Endothelial cell of umbilical vein (primary cell): ENCODE measurements at regions not wholly inside any gene's neighbourhood (a gene's known extent, or its start where the extent isn't known, plus 50 kb on each side); places are given as distances from the start of the nearest gene placed in this dataset.

Source experiments
- BruUV-seq: library from RNA; stranded (reverse); fragments of 400-500 nt; replicated peaks from 2 replicates; lab custom pipeline; 2021; lab: Mats Ljungman, UMichigan
- CTCF ChIA-PET: fragments of 300-600, 350-600 bp; sonication (Branson Sonifier 250); formaldehyde crosslinking; loops from one replicate; lab custom pipeline; 2021; ENCODE audit warnings: antibody characterized with exemption, inconsistent platforms; lab: Charles Lee
- POLR2A ChIA-PET: fragments of 300-600, 350-600 bp; sonication (Branson Sonifier 250); formaldehyde crosslinking; loops from one replicate; lab custom pipeline; 2021; ENCODE audit warnings: antibody characterized with exemption, inconsistent platforms; lab: Charles Lee
- DNase-seq: peaks from one replicate; pipeline ENCODE4 v3.0.0-alpha.2; 2011; ENCODE audit warnings: low read depth, low spot score
- FAIRE-seq: peaks from 2 replicates; lab custom pipeline; 2011; peaks lifted over from hg19 to GRCh38; lab: Jason Lieb, UNC
- H2AFZ ChIP-seq: 2 replicates; pipeline ENCODE4 v1.6.0; 2012; ENCODE audit warnings: low read depth, low read length, control low read depth, inconsistent platforms
- H3K27ac ChIP-seq: 2 replicates; pipeline ENCODE4 v1.5.1; 2011; ENCODE audit warnings: low read depth, mild to moderate bottlenecking, control low read depth, low read length, moderate library complexity; ENCODE audit not compliant: insufficient read depth
- H3K27me3 ChIP-seq, 2 experiments: 2 replicates each; pipeline versions ENCODE4 v1.6.0 to v1.6.1; 2011; ENCODE audit warnings: low read length in 2 of 2, mixed read lengths in 1 of 2; ENCODE audit not compliant: control insufficient read depth in 2 of 2, insufficient read depth in 2 of 2
- H3K36me3 ChIP-seq, 2 experiments: 2 replicates in 1 of 2; 3 replicates in 1 of 2; pipeline ENCODE4 v1.5.1; 2011; ENCODE audit warnings: low read length in 2 of 2, mild to moderate bottlenecking in 1 of 2, moderate library complexity in 1 of 2; ENCODE audit not compliant: control insufficient read depth in 2 of 2, insufficient read depth in 2 of 2; ENCODE audit errors: extremely low read depth in 1 of 2
- H3K4me1 ChIP-seq: 3 replicates; pipeline ENCODE4 v1.5.1; 2011; ENCODE audit warnings: mild to moderate bottlenecking, low read length; ENCODE audit not compliant: control insufficient read depth, insufficient read depth; ENCODE audit errors: extremely low read depth
- H3K4me2 ChIP-seq: 2 replicates; pipeline ENCODE4 v1.6.1; 2011; ENCODE audit warnings: low read length, control low read depth, mixed read lengths; ENCODE audit not compliant: insufficient read depth
- H3K4me3 ChIP-seq, 3 experiments: fragments of 200-600 bp in 1 of 3; sonication (generic), shearing (Covaris generic) in 1 of 3; replicated peaks in 1 of 3; 2 replicates each; pipeline ENCODE4 v1.5.1; 2011 to 2016; ENCODE audit warnings: control low read depth in 3 of 3, low read length in 3 of 3, mild to moderate bottlenecking in 2 of 3, inconsistent platforms in 1 of 3, low read depth in 1 of 3, moderate library complexity in 1 of 3; ENCODE audit not compliant: insufficient read depth in 1 of 3
- H3K79me2 ChIP-seq: 2 replicates; pipeline ENCODE4 v1.6.0; 2012; ENCODE audit warnings: low read length, inconsistent platforms; ENCODE audit not compliant: control insufficient read depth, insufficient read depth
- H3K9ac ChIP-seq: replicated peaks from 2 replicates; pipeline ENCODE3; 2011; ENCODE audit warnings: low read length, control low read depth; ENCODE audit not compliant: insufficient read depth; ENCODE audit errors: extremely low read depth
- H3K9me1 ChIP-seq: replicated peaks from 3 replicates; pipeline ENCODE4 v1.6.0; 2011; ENCODE audit warnings: mild to moderate bottlenecking, low read length; ENCODE audit not compliant: control insufficient read depth, insufficient read depth; ENCODE audit errors: extremely low read depth
- H3K9me3 ChIP-seq: replicated peaks from 2 replicates; pipeline ENCODE4 v1.5.1; 2012; ENCODE audit warnings: low read length, inconsistent platforms; ENCODE audit not compliant: control insufficient read depth, insufficient read depth
- H4K20me1 ChIP-seq: replicated peaks from 2 replicates; pipeline ENCODE3; 2011; ENCODE audit warnings: mild to moderate bottlenecking, low read length; ENCODE audit not compliant: control insufficient read depth, insufficient read depth; ENCODE audit errors: extremely low read depth
- EZH2 ChIP-seq: IDR thresholded peaks from 2 replicates; pipeline ENCODE4 v1.6.1; 2012; ENCODE audit warnings: borderline replicate concordance, low read depth, mild to moderate bottlenecking, moderate library complexity, low read length, inconsistent platforms; ENCODE audit not compliant: severe bottlenecking
- FOS ChIP-seq: IDR thresholded peaks from 2 replicates; pipeline ENCODE4 v1.6.1; 2011; ENCODE audit warnings: mild to moderate bottlenecking, low read length, moderate library complexity, borderline replicate concordance; ENCODE audit not compliant: insufficient read depth
- GATA2 ChIP-seq: IDR thresholded peaks from 2 replicates; pipeline ENCODE4 v1.7.0; 2011; ENCODE audit warnings: low read depth, mild to moderate bottlenecking, moderate library complexity, mixed read lengths, low read length; ENCODE audit not compliant: insufficient read length, insufficient read depth
- JUN ChIP-seq: IDR thresholded peaks from 2 replicates; pipeline ENCODE4 v1.6.1; 2011; ENCODE audit warnings: borderline replicate concordance, low read depth; ENCODE audit not compliant: insufficient read length, insufficient read depth
- MAX ChIP-seq: IDR thresholded peaks from 2 replicates; pipeline ENCODE4 v1.6.1; 2011; ENCODE audit not compliant: insufficient read depth, insufficient read length
- MYC ChIP-seq: IDR thresholded peaks from one replicate; pipeline ENCODE4 v1.6.1; 2011; ENCODE audit warnings: mild to moderate bottlenecking, low read depth, low read length
- POLR2A ChIP-seq: IDR thresholded peaks from 2 replicates; pipeline ENCODE4 v1.6.1; 2012; ENCODE audit warnings: low read depth, mild to moderate bottlenecking, control low read depth, low read length
- POLR2AphosphoS5 ChIP-seq: IDR thresholded peaks from 2 replicates; pipeline ENCODE4 v1.6.1; 2012; ENCODE audit warnings: low read depth, mild to moderate bottlenecking, control low read depth, low read length, moderate library complexity; ENCODE audit not compliant: insufficient read depth
- dilution Hi-C: fragments of 300-500 bp; cut with MboI; formaldehyde crosslinking; loops from one replicate; pipeline ENCODE4 v1.15.0; 2019; ENCODE audit warnings: low sequenced_read_pairs; ENCODE audit not compliant: extremely low pct_ligation_motif_present
- intact Hi-C: fragments of 100-400 bp; cut with micrococcal nuclease; formaldehyde crosslinking; loops from one replicate; pipeline ENCODE4 v1.10.0; 2022
- TF ChIP-seq, protein P1 (sequence below), 2 donors: IDR thresholded peaks; 1 replicate in 1 of 2; 2 replicates in 1 of 2; pipeline ENCODE4 v1.5.1; 2011; ENCODE audit warnings: low read length in 2 of 2, mild to moderate bottlenecking in 2 of 2, moderate library complexity in 2 of 2, control low read depth in 1 of 2, inconsistent platforms in 1 of 2, low read depth in 1 of 2; ENCODE audit not compliant: insufficient read depth in 1 of 2; ENCODE audit errors: extremely low read depth in 1 of 2

DNA sequence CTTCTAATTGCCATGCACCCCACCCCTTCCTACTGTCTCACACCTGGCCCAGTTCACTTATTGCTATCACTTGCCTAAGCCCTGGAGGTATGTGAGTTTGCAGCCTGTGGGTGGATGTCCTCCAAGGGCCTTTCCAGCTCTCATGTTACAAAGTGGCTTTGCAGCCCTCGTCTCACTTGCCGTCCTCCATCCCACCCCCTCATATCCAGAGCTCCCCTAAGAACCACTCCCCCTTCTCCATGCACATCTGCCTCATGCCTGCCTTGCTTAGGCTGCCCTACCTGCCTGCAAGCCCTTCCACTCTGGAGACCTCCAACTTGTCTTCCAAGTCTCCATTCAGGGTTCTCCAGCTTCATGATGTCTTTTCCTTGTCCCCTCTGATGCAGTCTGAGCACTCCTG lies 119.4 kb upstream of the NLRP1 start:
- Histone ChIP-seq H3K4me3 (no peak overlapping the region), H3K9ac (no peak overlapping the region), H3K36me3 (no peaks in the 10 kb centered on the region), H3K4me2 (no peak overlapping the region), H3K27ac (no peak overlapping the region), H3K4me1 (no peaks in the 10 kb centered on the region), H3K9me3 (no peaks in the 10 kb centered on the region), H4K20me1 (no peaks in the 10 kb centered on the region), H3K9me1 (no peaks in the 10 kb centered on the region), H3K27me3 (peaks cover 1 to 2% of the 10 kb centered on the region in 2 experiments), H2AFZ (no peak overlapping the region), H3K79me2 (no peaks in the 10 kb centered on the region)
- BruUV-seq = no TSS peak
- POLR2A ChIA-PET = no interaction called here
- DNase-seq = no peak
- CTCF ChIA-PET = interaction anchor here (1.0 to 6.5 kb wide), 7 partner anchors 8 to 717 kb away, joined by 3 to 132 read pairs (median 4); no protein-coding TSS in a partner anchor
- no peak for TF ChIP-seq EZH2
- TF ChIP-seq JUN = no peak
- TF ChIP-seq POLR2AphosphoS5 = no peak
- TF ChIP-seq, protein P1, sequence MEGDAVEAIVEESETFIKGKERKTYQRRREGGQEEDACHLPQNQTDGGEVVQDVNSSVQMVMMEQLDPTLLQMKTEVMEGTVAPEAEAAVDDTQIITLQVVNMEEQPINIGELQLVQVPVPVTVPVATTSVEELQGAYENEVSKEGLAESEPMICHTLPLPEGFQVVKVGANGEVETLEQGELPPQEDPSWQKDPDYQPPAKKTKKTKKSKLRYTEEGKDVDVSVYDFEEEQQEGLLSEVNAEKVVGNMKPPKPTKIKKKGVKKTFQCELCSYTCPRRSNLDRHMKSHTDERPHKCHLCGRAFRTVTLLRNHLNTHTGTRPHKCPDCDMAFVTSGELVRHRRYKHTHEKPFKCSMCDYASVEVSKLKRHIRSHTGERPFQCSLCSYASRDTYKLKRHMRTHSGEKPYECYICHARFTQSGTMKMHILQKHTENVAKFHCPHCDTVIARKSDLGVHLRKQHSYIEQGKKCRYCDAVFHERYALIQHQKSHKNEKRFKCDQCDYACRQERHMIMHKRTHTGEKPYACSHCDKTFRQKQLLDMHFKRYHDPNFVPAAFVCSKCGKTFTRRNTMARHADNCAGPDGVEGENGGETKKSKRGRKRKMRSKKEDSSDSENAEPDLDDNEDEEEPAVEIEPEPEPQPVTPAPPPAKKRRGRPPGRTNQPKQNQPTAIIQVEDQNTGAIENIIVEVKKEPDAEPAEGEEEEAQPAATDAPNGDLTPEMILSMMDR (IDR thresholded peaks at IDR 0.05; ENCODE audit: extremely low read depth in 1 of 2, insufficient read depth in 1 of 2, low read depth in 1 of 2, low read length in 2 of 2) = no peak
- TF ChIP-seq POLR2A = no peak
- no peak for TF ChIP-seq FOS
- TF ChIP-seq MYC = no peak
- no peak for TF ChIP-seq GATA2
- TF ChIP-seq MAX = no peak
- FAIRE-seq = no peak
- dilution Hi-C loops (no loop called here), intact Hi-C loops (loop anchor here (2.0 kb wide), 2 partner anchors 709 to 719 kb away; no protein-coding TSS in a partner anchor)
